H1 (cell line): ENCODE measurements at regions not wholly inside any gene's neighbourhood (a gene's known extent, or its start where the extent isn't known, plus 50 kb on each side); places are given as distances from the start of the nearest gene placed in this dataset.

Experiments used
- CTCF ChIA-PET: fragments of 300-600 bp; sonication (Branson Sonifier 250); formaldehyde crosslinking; loops from one replicate; lab custom pipeline; 2021; ENCODE audit not compliant: partially characterized antibody; lab: Charles Lee
- POLR2A ChIA-PET: fragments of 300-600 bp; sonication (Branson Sonifier 250); formaldehyde crosslinking; loops from one replicate; lab custom pipeline; 2021; ENCODE audit warnings: inconsistent platforms; ENCODE audit not compliant: partially characterized antibody; lab: Charles Lee
- DNase-seq, 2 experiments: peaks; one replicate each; pipeline versions ENCODE4 v3.0.0 to v3.0.0-alpha.2; 2010 to 2022; ENCODE audit warnings: low spot score in 2 of 2, low read depth in 1 of 2, mixed read lengths in 1 of 2
- FAIRE-seq: peaks from 2 replicates; lab custom pipeline; 2011; peaks lifted over from hg19 to GRCh38; lab: Jason Lieb, UNC
- H2AFZ ChIP-seq: 2 replicates; pipeline ENCODE4 v1.8.1; 2012; ENCODE audit warnings: low read length, inconsistent platforms
- H2AK5ac ChIP-seq: 2 replicates; pipeline ENCODE4 v1.6.1; 2013; ENCODE audit warnings: low read depth, low read length
- H2BK120ac ChIP-seq: replicated peaks from 2 replicates; pipeline ENCODE3; 2013; ENCODE audit warnings: low read depth, low read length, inconsistent platforms
- H2BK12ac ChIP-seq: 2 replicates; pipeline ENCODE4 v1.6.1; 2013; ENCODE audit warnings: low read depth, low read length
- H2BK15ac ChIP-seq: 2 replicates; pipeline ENCODE4 v1.6.1; 2013; ENCODE audit warnings: low read length
- H2BK20ac ChIP-seq: 2 replicates; pipeline ENCODE4 v1.6.1; 2013; ENCODE audit warnings: low read length
- H2BK5ac ChIP-seq: 2 replicates; pipeline ENCODE4 v1.6.1; 2013; ENCODE audit warnings: low read depth, low read length
- H3K14ac ChIP-seq: 2 replicates; pipeline ENCODE4 v1.6.1; 2013; ENCODE audit warnings: inconsistent platforms; ENCODE audit not compliant: insufficient read length
- H3K18ac ChIP-seq: 2 replicates; pipeline ENCODE4 v1.6.1; 2013; ENCODE audit warnings: low read length; ENCODE audit errors: extremely low read depth
- H3K23ac ChIP-seq: 2 replicates; pipeline ENCODE4 v1.6.1; 2013; ENCODE audit warnings: inconsistent platforms; ENCODE audit not compliant: insufficient read length
- H3K23me2 ChIP-seq: 2 replicates; pipeline ENCODE4 v1.6.1; 2013; ENCODE audit warnings: low read depth, low read length
- H3K27ac ChIP-seq: 2 replicates; pipeline ENCODE4 v1.6.1; 2011; ENCODE audit warnings: low read depth, low read length, inconsistent platforms
- H3K27me3 ChIP-seq, 4 experiments: replicated peaks in 1 of 4; 1 replicate in 1 of 4; 2 replicates in 3 of 4; pipeline versions ENCODE4 v1.6.1 to v1.8.1; 2011 to 2013; ENCODE audit warnings: low read length in 3 of 4, mild to moderate bottlenecking in 3 of 4, inconsistent platforms in 2 of 4, mixed read lengths in 2 of 4, moderate library complexity in 1 of 4; ENCODE audit not compliant: control insufficient read depth in 3 of 4, insufficient read depth in 3 of 4; ENCODE audit errors: extremely low read depth in 1 of 4
- H3K36me3 ChIP-seq, 4 experiments: 2 replicates each; pipeline versions ENCODE4 v1.6.1 to v1.8.1; 2011 to 2013; ENCODE audit warnings: mild to moderate bottlenecking in 4 of 4, low read length in 3 of 4, moderate library complexity in 2 of 4, control low read depth in 1 of 4, inconsistent platforms in 1 of 4; ENCODE audit not compliant: insufficient read depth in 4 of 4, control insufficient read depth in 2 of 4
- H3K4ac ChIP-seq: replicated peaks from 2 replicates; pipeline ENCODE3; 2013; ENCODE audit warnings: low read length, low read depth, mixed read lengths, inconsistent platforms; ENCODE audit not compliant: insufficient read length
- H3K4me1 ChIP-seq, 4 experiments: replicated peaks in 1 of 4; 1 replicate in 1 of 4; 2 replicates in 3 of 4; pipeline versions ENCODE4 v1.6.1 to v1.8.1; 2011 to 2013; ENCODE audit warnings: low read length in 3 of 4, inconsistent platforms in 2 of 4, mixed read lengths in 1 of 4; ENCODE audit not compliant: insufficient read depth in 4 of 4, control insufficient read depth in 3 of 4
- H3K4me2 ChIP-seq, 2 experiments: 2 replicates each; pipeline versions ENCODE4 v1.6.1 to v1.8.1; 2011 to 2013; ENCODE audit warnings: low read depth in 2 of 2, low read length in 2 of 2, control low read depth in 1 of 2, inconsistent platforms in 1 of 2, mild to moderate bottlenecking in 1 of 2; ENCODE audit not compliant: insufficient read depth in 1 of 2
- H3K4me3 ChIP-seq, 4 experiments: fragments of 200-600, 300-600 bp in 1 of 4; sonication (generic), shearing (Covaris generic), sonication (Bioruptor Twin) in 1 of 4; 2 replicates each; pipeline versions ENCODE4 v1.5.1 to v1.8.1; 2011 to 2016; ENCODE audit warnings: low read length in 4 of 4, low read depth in 3 of 4, control low read depth in 2 of 4, inconsistent platforms in 2 of 4, mild to moderate bottlenecking in 2 of 4, mixed read lengths in 1 of 4, moderate library complexity in 1 of 4; ENCODE audit not compliant: insufficient read depth in 2 of 4; ENCODE audit errors: extremely low read depth in 1 of 4
- H3K56ac ChIP-seq: replicated peaks from 2 replicates; pipeline ENCODE3; 2013; ENCODE audit warnings: low read depth, mild to moderate bottlenecking, mixed read lengths, low read length, inconsistent platforms; ENCODE audit not compliant: insufficient read length
- H3K79me1 ChIP-seq: 2 replicates; pipeline ENCODE4 v1.6.1; 2013; ENCODE audit warnings: low read depth, low read length, control low read depth
- H3K79me2 ChIP-seq, 2 experiments: 2 replicates each; pipeline versions ENCODE4 v1.6.1 to v1.8.1; 2012 to 2013; ENCODE audit warnings: low read length in 2 of 2, mild to moderate bottlenecking in 2 of 2, inconsistent platforms in 1 of 2; ENCODE audit not compliant: insufficient read depth in 2 of 2, control insufficient read depth in 1 of 2
- H3K9ac ChIP-seq, 4 experiments: replicated peaks in 1 of 4; 1 replicate in 1 of 4; 2 replicates in 3 of 4; pipeline versions ENCODE4 v1.6.1 to v1.8.1; 2011 to 2013; ENCODE audit warnings: low read depth in 3 of 4, low read length in 3 of 4, control low read depth in 2 of 4, mild to moderate bottlenecking in 2 of 4, moderate library complexity in 2 of 4, inconsistent platforms in 1 of 4; ENCODE audit errors: extremely low read depth in 1 of 4
- H3K9me3 ChIP-seq, 2 experiments: 2 replicates each; pipeline versions ENCODE4 v1.6.1 to v1.8.1; 2012 to 2013; ENCODE audit warnings: mild to moderate bottlenecking in 2 of 2, moderate library complexity in 2 of 2, control low read depth in 1 of 2, inconsistent platforms in 1 of 2, low read depth in 1 of 2, low read length in 1 of 2, mixed read lengths in 1 of 2; ENCODE audit not compliant: insufficient read depth in 2 of 2
- H4K20me1 ChIP-seq, 2 experiments: replicated peaks in 1 of 2; 2 replicates each; pipeline versions ENCODE3 to v1.8.1; 2011 to 2013; ENCODE audit warnings: inconsistent platforms in 2 of 2, low read length in 2 of 2, mild to moderate bottlenecking in 1 of 2; ENCODE audit not compliant: insufficient read depth in 2 of 2, control insufficient read depth in 1 of 2
- H4K5ac ChIP-seq: 2 replicates; pipeline ENCODE4 v1.6.1; 2013; ENCODE audit warnings: low read length, low read depth, mixed read lengths, inconsistent platforms; ENCODE audit not compliant: insufficient read length
- H4K8ac ChIP-seq: 2 replicates; pipeline ENCODE4 v1.8.0; 2013; ENCODE audit warnings: mild to moderate bottlenecking, moderate library complexity, low read length, inconsistent platforms; ENCODE audit not compliant: insufficient read depth; ENCODE audit errors: extremely low read depth
- H4K91ac ChIP-seq: replicated peaks from 2 replicates; pipeline ENCODE3; 2013; ENCODE audit warnings: low read length, mixed read lengths, inconsistent platforms; ENCODE audit not compliant: insufficient read length
- ASH2L ChIP-seq: fragments of 200-600, 300-600 bp; sonication (generic); IDR thresholded peaks from one replicate; pipeline ENCODE4 v1.7.1; 2017; ENCODE audit warnings: low read length
- CEBPB ChIP-seq: IDR thresholded peaks from 2 replicates; pipeline ENCODE4 v1.6.1; 2012; ENCODE audit warnings: low read depth, low read length
- NRF1 ChIP-seq: IDR thresholded peaks from 2 replicates; pipeline ENCODE4 v1.6.1; 2011; ENCODE audit warnings: mild to moderate bottlenecking, low read depth, low read length, improper control_type of control experiment
- WGBS, 2 experiments: shearing (Covaris generic) in 1 of 2; methylation state at CpG; one replicate each; pipeline versions ENCODE4 v1.1.6 to v1.1.7; 2013 to 2015; ENCODE audit warnings: low lambda C conversion rate in 2 of 2, mixed read lengths in 2 of 2, inconsistent platforms in 1 of 2, low coverage in 1 of 2, missing lambda C conversion rate in 1 of 2; ENCODE audit not compliant: insufficient replicate concordance in 2 of 2, insufficient coverage in 1 of 2, insufficient read length in 1 of 2; ENCODE audit errors: extremely low coverage in 1 of 2, missing lambda C conversion rate in 1 of 2; 5-methylcytosine and 5-hydroxymethylcytosine counted together
- TF ChIP-seq, protein P1 (sequence below): IDR thresholded peaks from 2 replicates; pipeline ENCODE4 v1.6.1; 2012; ENCODE audit warnings: inconsistent platforms

DNA sequence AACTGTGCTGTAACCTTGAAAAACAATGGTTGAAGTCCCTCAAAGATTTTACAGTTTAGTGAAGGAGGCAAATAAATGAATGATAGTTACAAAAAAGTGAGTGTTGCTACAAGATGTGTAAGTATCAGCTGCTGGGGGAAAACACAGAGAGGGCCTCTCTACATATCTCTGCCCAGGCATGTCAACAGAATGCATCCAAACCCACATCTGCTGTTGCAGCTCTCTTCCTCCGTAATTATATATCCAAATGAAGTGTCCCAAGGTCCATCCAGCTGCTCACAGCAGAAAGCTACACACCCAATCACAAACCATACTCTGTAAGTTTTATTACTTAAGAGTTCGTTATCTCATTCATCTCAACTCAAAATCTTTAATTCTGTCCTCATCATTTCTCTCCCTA, 584.6 kb downstream of the ANXA1 start:
- 89 to 100% methylated on average over 1 to 2 of the region's 2 CpGs for WGBS, 2 experiments
- H3K27ac ChIP-seq, result no peak overlapping the region
- no peak overlapping the region for H3K9ac ChIP-seq
- H4K91ac ChIP-seq, result no peak overlapping the region
- no peak for DNase-seq
- H4K5ac ChIP-seq, result no peak overlapping the region
- H3K4me3 ChIP-seq, result no peak overlapping the region
- H2BK20ac ChIP-seq, result no peak overlapping the region
- no peak overlapping the region for H3K18ac ChIP-seq
- no peak overlapping the region for H3K4ac ChIP-seq
- no peak overlapping the region for H3K14ac ChIP-seq
- H4K20me1 ChIP-seq, result no peaks in the 10 kb centered on the region
- ChIA-PET POLR2A (no interaction called here), CTCF (interaction anchor here (1.3 kb wide), 1 partner anchor 86 kb away, joined by 3 read pairs; no protein-coding TSS in a partner anchor)
- no peak for FAIRE-seq
- no peaks in the 10 kb centered on the region for H3K27me3 ChIP-seq
- TF ChIP-seq, protein P1, sequence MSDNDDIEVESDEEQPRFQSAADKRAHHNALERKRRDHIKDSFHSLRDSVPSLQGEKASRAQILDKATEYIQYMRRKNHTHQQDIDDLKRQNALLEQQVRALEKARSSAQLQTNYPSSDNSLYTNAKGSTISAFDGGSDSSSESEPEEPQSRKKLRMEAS, result no peak
- TF ChIP-seq NRF1 (no peak), ASH2L (no peak), CEBPB (no peak)
- no peak overlapping the region for H2BK5ac ChIP-seq
- H2BK120ac ChIP-seq, result no peak overlapping the region
- no peak overlapping the region for H3K56ac ChIP-seq
- no peaks in the 10 kb centered on the region; the same call in 1 of the 2 replicates for H3K23me2 ChIP-seq
- H3K36me3 ChIP-seq, result no peaks in the 10 kb centered on the region
- H2BK12ac ChIP-seq, result no peak overlapping the region
- no peak overlapping the region for H2BK15ac ChIP-seq
- H3K23ac ChIP-seq, result no peak overlapping the region
- H3K79me1 ChIP-seq, result no peaks in the 10 kb centered on the region
- no peaks in the 10 kb centered on the region for H3K4me1 ChIP-seq
- no peak overlapping the region for H3K4me2 ChIP-seq
- no peak overlapping the region for H4K8ac ChIP-seq
- H3K79me2 ChIP-seq, result no peaks in the 10 kb centered on the region
- H2AK5ac ChIP-seq, result no peak overlapping the region
- H2AFZ ChIP-seq, result no peak overlapping the region
- no peaks in the 10 kb centered on the region for H3K9me3 ChIP-seq
